ENCODE measurements at regions not wholly inside any gene's neighbourhood (a gene's known extent, or its start where the extent isn't known, plus 50 kb on each side); places are given as distances from the start of the nearest gene placed in this dataset.

GRCh38 chr22:44585559-44586350 is 87.7 kb upstream of the RTL6 start:
- no peak for DNase-seq (ENCODE audit: low spot score)
- no peak for ATAC-seq (ENCODE audit: low FRiP score)

DNA sequence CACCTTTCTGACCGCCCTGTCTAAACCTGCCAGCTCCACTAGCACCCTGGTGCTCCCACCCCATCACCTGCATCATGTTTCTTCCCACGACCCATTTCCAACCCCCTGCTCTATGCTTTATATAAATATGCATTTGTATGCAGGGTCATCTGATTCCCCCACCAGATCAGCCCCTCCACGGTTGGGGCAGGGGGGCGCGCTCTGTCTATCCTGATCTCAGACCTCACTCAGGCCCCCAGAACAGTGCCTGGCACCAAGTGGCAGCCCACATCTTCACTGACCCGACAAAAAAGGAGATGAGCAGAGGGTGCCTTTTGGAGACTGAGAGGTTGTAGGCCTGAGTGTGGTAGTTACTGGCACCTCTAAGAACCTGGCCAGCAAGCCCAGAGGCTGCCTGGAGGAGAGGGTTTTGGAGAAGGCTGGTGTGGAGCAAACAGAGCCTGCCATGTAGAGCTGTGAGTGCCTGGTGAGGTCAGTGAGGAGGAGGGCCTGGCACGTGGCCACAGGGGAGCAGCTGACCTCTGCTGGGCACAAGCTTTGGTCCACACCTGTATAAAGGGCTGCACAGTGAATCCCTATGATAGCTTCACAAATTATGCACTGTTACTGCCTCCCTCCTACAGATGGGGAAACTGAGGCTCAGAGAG is 86.3 kb upstream of the RTL6 start:
- DNase-seq (ENCODE audit: low spot score) (peak; percentile 5), ATAC-seq (ENCODE audit: low FRiP score) (no peak)
- no peak for TF ChIP-seq CTCF (IDR thresholded peaks at IDR 0.05)

More at GRCh38 chr22:44585559-44586350, 87.7 kb upstream of the RTL6 start:
- TF ChIP-seq CTCF (IDR thresholded peaks at IDR 0.05), result no peak

DNA sequence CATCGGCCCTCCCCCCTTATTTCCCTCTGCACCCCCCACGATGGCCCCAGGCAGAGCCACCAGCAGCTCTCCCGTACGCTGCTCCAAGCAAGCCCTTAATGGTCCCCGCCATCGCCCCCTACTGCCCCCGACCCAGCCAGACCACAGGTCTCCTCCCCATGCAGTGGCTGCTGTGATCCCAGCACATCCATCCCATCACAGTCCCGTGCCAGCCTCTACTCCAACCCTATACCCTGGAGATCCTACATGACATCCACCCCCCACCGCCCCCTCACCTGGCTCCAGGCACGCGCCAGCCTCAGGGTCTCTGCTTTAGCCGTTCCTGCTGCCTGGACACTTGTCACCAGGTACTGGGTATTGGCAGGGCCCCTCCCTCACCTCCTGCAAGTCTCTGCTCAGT is 85.8 kb upstream of the RTL6 start:
- ATAC-seq (ENCODE audit: low FRiP score) (no peak), DNase-seq (ENCODE audit: low spot score) (peak; percentile 14)
- no peak for TF ChIP-seq CTCF (IDR thresholded peaks at IDR 0.05)

GRCh38 chr22:44583061-44583760 is 85.2 kb upstream of the RTL6 start:
- DNase-seq (ENCODE audit: low spot score), result peak; percentile 20
- no peak for ATAC-seq (ENCODE audit: low FRiP score)

DNA sequence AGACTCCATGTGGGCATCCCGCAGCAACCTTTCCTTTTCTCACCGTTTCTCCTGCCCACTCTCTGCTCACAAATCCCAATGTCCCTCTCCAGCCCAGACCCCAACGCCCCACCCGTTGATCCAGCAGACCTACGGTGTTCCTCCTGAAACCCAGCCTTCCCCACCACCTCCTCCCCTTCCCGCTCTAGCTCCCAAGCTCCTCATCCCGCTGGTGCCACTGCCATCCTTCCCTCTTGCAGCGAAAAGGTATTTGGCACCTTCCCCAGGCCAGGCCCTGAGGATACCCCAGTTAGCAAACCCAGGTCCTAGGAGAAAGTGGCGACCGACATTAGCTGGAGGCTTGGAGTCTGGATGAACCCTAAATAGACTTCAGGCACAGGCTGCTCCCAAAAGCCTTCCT is 84.0 kb upstream of the RTL6 start:
- TF ChIP-seq CTCF (IDR thresholded peaks at IDR 0.05), result no peak
- ATAC-seq (ENCODE audit: low FRiP score) (no peak), DNase-seq (ENCODE audit: low spot score) (peak; percentile 10)

More at GRCh38 chr22:44583061-44583760, 85.2 kb upstream of the RTL6 start:
- TF ChIP-seq CTCF (IDR thresholded peaks at IDR 0.05), result no peak

GRCh38 chr22:44581096-44581435 is 83.0 kb upstream of the RTL6 start:
- no peak for TF ChIP-seq CTCF (IDR thresholded peaks at IDR 0.05)
- DNase-seq (ENCODE audit: low spot score) (no peak), ATAC-seq (ENCODE audit: low FRiP score) (no peak)

Data from omental fat pad (tissue), 3 donors.